Fibroblast of skin of right quadriceps (primary cell): ENCODE measurements at regions not wholly inside any gene's neighbourhood (a gene's known extent, or its start where the extent isn't known, plus 50 kb on each side); places are given as distances from the start of the nearest gene placed in this dataset.

ENCODE experiments used
- DNase-seq: peaks from one replicate; pipeline ENCODE4 v3.0.0-alpha.2; 2013

GRCh38 chr20:60331688-60332300 is 373.6 kb downstream of the CDH26 start:
- DNase-seq: no peak

DNA sequence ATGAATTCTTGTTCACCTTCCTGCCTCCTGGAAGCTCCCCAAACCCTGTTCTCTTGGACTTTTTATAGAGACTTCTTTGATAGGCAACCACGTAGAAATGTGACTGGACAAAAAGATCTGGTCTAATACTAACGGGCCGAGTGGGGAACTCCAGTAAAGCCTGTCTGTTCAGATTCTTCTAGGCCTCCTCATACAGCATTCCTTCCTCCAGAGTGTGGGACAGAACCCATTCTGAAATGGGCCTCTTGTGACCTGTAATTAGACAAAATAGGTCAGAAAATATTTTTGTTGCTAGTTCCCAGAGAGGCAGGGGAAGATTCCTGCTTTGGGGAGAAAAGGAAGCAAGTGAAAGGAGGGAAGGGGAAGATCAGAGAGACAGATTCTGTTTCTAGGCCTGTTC is 374.3 kb downstream of the CDH26 start:
- no peak for DNase-seq

DNA sequence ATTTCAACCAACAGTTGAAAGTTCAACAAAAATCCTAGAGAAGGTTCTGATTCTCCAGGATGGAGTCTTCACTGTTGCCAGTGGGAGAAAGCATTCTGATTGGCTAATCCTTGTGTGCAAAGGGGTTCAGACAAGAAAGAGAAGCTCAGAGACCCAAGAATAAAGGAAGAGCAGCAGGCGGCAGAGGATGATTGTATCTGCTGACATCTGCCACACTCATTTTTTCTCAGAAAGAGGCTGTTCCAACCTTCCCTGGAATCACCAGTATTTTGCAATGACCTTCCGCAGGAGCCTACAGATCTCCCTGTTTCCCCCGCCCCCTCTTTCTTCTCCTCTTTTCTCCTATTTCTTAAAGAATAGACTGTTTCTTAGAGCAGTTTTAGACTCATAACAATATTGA is 376.7 kb downstream of the CDH26 start:
- DNase-seq: no peak

DNA sequence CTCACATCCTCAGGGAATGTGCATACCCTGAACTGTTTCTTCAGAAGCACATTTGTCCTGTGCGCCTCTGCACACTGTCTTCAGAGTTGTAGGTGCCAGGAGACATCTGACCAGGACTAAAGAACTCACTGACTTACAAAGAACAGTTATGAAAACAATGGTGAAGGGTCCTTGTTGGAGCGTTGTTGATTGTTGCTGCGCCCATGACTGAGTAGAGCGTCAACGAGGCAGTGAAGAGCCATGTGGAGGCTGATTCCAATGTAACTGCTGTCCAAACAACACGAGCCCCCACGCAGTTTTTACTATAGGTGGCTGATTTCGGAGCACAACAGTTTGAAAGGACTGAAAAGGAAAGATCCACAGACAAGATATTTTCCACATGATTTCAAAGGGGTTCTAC is 380.3 kb downstream of the CDH26 start:
- DNase-seq: no peak

DNA sequence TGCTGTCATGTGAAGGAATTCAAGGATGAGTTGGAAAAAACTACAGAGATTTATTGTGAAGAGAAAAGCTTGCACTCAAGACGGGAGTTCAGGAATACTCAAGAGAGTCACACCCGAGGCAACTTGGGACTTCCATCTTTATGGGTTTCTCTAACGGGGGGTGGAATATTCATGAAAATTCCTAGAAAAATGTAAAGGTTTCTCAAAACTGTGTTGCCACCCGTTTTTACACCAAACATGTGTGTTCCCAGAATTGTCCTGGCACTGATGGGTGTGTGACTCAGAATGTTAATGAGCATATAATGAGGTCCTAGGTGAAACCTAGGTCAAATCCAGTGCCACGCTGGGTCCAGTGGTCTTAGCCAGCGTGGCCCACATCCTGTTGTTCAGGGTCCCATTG is 381.5 kb downstream of the CDH26 start:
- DNase-seq: no peak

DNA sequence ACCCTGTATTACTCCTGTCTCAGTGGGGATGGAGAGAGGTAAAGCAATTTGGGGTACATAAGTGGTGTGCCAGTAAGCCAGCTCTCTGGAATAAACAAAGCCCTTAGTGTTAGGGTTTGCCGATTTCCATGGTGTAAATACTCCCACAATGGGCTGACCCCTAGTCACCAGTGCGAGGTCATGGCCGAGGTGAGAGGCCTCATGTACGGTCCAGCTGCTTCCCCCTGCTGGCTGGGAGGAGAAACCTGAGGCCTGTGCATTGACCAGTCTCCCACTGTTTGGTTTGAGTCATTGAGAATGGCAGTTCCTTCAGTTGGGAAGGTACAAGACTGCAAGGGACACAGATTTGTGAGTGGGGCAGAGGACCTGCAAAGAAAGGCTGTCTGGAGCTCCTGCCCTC is 382.0 kb downstream of the CDH26 start:
- DNase-seq: no peak

GRCh38 chr20:60341062-60341461 is 382.8 kb downstream of the CDH26 start:
- no peak for DNase-seq

- DNase-seq: no peak
Measured at GRCh38 chr20:60345106-60345505, 386.9 kb downstream of the CDH26 start.

DNA sequence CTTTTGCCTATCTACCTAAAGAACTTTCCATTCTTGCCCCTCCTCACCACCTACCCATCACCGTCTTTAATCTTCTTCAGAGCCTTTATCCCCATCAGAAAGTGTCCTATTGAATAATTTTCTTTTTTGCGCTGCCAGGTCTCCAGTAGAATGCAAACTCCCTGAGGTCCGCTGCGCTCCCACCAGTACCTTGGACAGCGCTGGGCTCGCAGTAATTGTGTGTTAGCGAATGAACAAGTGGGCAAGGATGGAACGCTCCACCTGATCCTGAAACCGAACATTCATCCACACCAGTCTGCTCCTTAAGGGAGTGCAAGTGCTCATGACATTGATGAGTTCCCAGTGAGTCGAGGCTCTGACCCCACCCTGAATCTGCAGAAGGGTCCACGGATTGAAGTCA is 391.2 kb downstream of the CDH26 start:
- no peak for DNase-seq

DNA sequence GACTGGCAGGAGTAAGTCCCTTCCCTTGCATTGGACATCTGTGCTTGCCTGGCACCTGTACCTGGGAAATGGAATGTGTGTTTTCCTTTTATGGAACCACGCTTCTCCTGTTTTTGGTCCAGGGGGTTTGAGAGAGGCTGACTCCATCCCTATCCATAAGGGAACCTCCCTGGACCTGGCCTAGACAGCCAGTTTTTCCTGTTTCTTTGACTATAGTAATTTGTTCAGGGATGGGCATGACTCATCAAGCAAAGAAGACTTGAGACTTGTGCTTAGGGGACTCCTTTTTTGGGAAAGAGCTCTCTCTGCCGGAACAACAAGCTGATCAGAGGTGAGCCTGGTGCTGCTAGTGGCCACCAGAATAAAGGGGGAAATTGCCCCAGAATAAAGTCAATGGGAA is 393.8 kb downstream of the CDH26 start:
- DNase-seq: no peak

GRCh38 chr20:60352596-60352995 is 394.4 kb downstream of the CDH26 start:
- DNase-seq: no peak

DNA sequence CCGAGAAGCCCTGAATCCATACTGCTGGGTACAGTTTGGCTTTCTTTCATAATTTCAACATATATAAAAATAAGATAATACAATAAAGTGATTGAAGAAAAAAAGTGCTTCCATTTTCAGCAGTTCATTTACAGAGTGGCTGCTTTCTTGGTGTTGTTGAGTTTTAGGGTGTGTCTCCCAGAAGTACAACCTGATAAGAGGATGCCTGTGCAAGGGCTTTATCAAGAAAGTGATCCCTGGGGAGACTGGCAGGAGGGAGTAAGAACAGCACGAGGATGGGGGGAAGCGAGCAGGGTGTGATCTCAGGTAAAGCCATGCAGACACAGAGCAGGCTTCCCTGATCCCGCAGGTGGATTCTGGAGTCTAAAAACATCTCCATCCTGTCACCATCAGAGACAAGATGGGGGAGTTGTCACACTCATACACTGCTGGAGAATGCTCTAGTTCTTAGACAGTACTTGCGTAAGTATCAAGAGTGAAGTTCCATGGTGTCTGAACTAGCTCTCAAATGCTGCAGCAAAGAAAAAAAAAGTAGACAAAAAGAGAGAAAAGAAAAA is 395.9 kb downstream of the CDH26 start:
- no peak for DNase-seq

DNA sequence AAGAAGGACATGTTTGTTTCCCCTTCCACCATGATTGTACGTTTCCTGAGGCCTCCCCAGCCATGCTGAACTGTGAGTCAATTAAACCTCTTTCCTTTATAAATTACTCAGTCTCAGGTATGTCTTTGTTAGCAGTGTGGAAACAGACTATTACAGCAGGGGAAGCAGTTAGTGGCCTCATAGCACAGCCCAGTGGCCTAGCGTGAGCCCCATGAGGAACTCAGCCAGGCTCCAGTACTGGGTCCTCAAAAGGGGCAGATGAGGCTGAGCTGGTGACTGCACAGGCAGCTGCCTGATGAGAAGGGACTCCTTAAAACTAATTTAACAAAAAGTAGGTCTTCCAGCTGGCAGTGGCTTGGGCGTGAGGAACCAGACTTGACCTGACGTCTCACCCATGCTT is 399.9 kb downstream of the CDH26 start:
- no peak for DNase-seq

GRCh38 chr20:60359010-60359409 is 400.8 kb downstream of the CDH26 start:
- no peak for DNase-seq

- DNase-seq: no peak
Measured at GRCh38 chr20:60361761-60362395, 403.7 kb downstream of the CDH26 start.

GRCh38 chr20:60362531-60362930 is 404.3 kb downstream of the CDH26 start:
- DNase-seq: no peak

DNA sequence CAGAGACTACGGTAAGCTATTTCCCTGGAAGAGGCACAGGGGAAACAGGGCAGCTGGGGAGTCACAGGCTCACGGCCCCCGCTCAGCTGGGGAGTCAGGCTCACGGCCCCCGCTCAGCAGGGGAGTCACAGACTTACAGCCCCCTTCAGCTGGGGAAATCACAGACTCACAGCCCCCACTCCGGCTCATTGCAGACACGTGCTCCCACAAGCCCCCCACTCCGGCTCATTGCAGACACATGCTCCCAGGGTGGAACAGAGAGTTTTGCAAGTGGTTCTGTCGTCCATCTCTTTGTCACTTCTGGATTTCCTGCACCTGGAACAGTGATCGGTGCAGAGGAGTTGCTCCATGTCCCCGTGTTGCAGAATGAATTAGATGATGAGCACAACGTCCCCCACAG is 405.5 kb downstream of the CDH26 start:
- no peak for DNase-seq

GRCh38 chr20:60365064-60365666 is 406.9 kb downstream of the CDH26 start:
- no peak for DNase-seq

GRCh38 chr20:60365882-60366281 is 407.7 kb downstream of the CDH26 start:
- DNase-seq: no peak

- no peak for DNase-seq
Measured at GRCh38 chr20:60371384-60371783, 413.2 kb downstream of the CDH26 start.

- no peak for DNase-seq
Measured at GRCh38 chr20:60372275-60372674, 414.1 kb downstream of the CDH26 start.

DNA sequence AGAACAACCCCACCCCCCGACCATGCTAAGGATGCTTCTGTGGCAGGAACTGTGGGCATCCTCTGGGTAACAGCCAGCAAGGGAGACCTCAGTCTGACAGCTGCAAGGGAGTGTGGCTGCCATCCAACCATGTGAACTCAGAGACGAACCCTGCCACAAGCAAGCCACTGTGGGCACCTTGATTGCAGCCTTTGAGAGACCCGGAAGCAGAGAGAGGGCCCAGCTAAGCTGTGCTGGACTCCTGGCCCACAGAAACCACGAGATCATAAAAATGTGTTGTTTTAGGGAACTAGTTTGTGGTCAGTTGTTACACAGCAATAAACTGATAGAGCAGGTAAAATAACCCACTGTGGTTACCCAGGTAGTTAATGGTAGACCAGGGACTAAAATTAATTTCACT is 414.6 kb downstream of the CDH26 start:
- DNase-seq: no peak

GRCh38 chr20:60378620-60379019 is 420.4 kb downstream of the CDH26 start:
- no peak for DNase-seq

DNA sequence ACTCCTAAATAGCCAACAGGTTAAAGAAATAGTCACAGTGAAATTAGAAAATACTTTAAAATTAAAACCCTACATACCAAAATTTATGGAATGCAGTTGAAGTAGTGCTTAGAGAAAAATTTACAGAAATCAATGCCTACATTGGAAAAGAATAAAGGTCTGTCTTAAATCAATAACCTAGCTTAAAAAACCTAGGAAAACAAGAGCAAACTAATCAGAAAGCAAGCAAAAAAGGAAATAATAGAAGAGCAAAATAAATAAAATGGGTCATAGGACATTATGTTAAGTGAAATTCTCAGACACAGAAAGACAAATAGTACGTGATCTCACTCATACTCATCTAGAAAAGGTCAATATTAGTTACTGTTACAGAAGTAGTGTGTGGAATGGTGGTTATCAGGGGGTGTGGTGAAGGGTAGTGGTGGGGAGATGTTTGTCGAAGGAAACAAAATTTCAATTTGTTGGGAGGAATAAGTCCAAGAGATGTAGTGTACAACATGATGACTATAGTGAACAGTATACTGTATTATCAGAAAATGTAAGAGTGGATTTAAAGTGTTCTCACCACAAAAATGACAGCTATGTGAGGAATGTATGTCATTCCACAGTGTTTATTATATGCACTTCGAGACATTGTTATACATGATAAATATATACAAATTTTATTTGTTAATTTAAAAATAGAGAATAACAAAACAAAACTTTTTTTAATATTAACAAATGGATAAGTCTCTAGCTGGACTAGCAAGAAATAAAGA is 423.6 kb downstream of the CDH26 start:
- DNase-seq: no peak
